Esophagus (tissue), 2 donors: ENCODE measurements at regions not wholly inside any gene's neighbourhood (a gene's known extent, or its start where the extent isn't known, plus 50 kb on each side); places are given as distances from the start of the nearest gene placed in this dataset.

ENCODE experiments used
- H3K27ac ChIP-seq, 2 donors: one replicate each; pipeline ENCODE4 v1.5.1; 2013; ENCODE audit warnings: low read depth in 2 of 2, mild to moderate bottlenecking in 2 of 2, inconsistent platforms in 1 of 2, low read length in 1 of 2, moderate library complexity in 1 of 2
- H3K27me3 ChIP-seq, 2 donors: one replicate each; pipeline ENCODE4 v1.6.1; 2013; ENCODE audit warnings: low read length in 2 of 2, control low read depth in 1 of 2, mild to moderate bottlenecking in 1 of 2; ENCODE audit not compliant: insufficient read depth in 2 of 2, control insufficient read depth in 1 of 2
- H3K36me3 ChIP-seq, 2 donors: one replicate each; pipeline ENCODE4 v1.6.1; 2013; ENCODE audit warnings: low read length in 1 of 2; ENCODE audit not compliant: control insufficient read depth in 2 of 2, insufficient read depth in 2 of 2
- H3K4me1 ChIP-seq, 2 donors: one replicate each; pipeline ENCODE4 v1.6.1; 2013; ENCODE audit warnings: low read length in 1 of 2; ENCODE audit not compliant: control insufficient read depth in 2 of 2, insufficient read depth in 2 of 2
- H3K4me3 ChIP-seq, 2 donors: one replicate each; pipeline ENCODE4 v1.5.1; 2013; ENCODE audit warnings: low read length in 2 of 2, mild to moderate bottlenecking in 2 of 2, low read depth in 1 of 2, moderate library complexity in 1 of 2
- H3K9me3 ChIP-seq, 2 donors: one replicate each; pipeline ENCODE4 v1.6.1; 2013; ENCODE audit warnings: mild to moderate bottlenecking in 2 of 2, low read depth in 1 of 2, low read length in 1 of 2, moderate library complexity in 1 of 2; ENCODE audit not compliant: control insufficient read depth in 2 of 2, insufficient read depth in 1 of 2
- WGBS, 2 donors: extraction: QIAGEN DNeasy Blood & Tissue Kit; methylation state at CpG; one replicate each; pipeline ENCODE4 v1.1.7; 2013; 5-methylcytosine and 5-hydroxymethylcytosine counted together
- donor health status: healthy with polysubstance abuse.
- donor health status: Bipolar disorder and iron deficiency.

GRCh38 chr1:58880592-58880991, 96.7 kb upstream of the JUN start:
- Histone ChIP-seq H3K27me3 (no peaks in the 10 kb centered on the region), H3K4me3 (no peak overlapping the region), H3K4me1 (peaks cover 3 to 17% of the 10 kb centered on the region in 2 donors), H3K27ac (no peak overlapping the region), H3K9me3 (no peaks in the 10 kb centered on the region), H3K36me3 (no peaks in the 10 kb centered on the region)
- WGBS, 2 donors = 94 to 96% methylated on average over 2 of the region's 2 CpGs

DNA sequence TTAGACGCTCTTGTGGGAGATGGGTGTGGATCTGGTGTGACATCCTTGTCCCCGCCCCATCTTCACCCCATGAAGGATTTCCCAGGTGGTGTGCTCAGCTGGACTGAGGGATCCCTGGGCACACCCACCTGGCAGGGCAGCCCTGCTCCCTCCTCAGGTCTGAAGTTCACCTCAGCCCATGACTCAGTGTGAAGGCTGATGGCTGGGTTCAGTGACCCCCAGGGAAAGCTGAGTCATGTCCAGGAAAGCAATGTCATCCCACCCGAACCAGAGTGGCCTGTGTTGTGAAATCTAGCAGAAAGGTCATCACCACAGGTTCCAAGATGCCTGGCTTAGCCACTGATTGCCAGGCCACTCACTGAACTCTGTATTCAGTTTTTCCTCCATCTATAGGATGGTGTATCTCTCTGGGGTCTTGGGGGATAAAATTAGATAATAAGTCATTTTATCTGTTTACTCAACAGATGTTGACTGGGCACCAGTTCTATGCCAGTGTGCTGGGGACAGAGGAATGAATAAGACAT, 97.7 kb upstream of the JUN start:
- Histone ChIP-seq H3K36me3 (no peaks in the 10 kb centered on the region), H3K9me3 (no peaks in the 10 kb centered on the region), H3K4me3 (no peak overlapping the region), H3K4me1 (peaks cover 3 to 17% of the 10 kb centered on the region in 2 donors), H3K27me3 (no peaks in the 10 kb centered on the region), H3K27ac (peak overlapping the region in 1 of 2 donors; percentile 41)
- WGBS, 2 donors = 62 to 67% methylated on average over 3 of the region's 3 CpGs

- 78 to 83% methylated on average over 12 of the region's 12 CpGs for WGBS, 2 donors
- Histone ChIP-seq H3K4me1 (peaks cover 3 to 17% of the 10 kb centered on the region in 2 donors), H3K4me3 (no peak overlapping the region), H3K9me3 (no peaks in the 10 kb centered on the region), H3K27me3 (no peaks in the 10 kb centered on the region), H3K36me3 (no peaks in the 10 kb centered on the region), H3K27ac (peak overlapping the region in 1 of 2 donors; percentile 79)
Observed at GRCh38 chr1:58882322-58882948, 98.6 kb upstream of the JUN start.

DNA sequence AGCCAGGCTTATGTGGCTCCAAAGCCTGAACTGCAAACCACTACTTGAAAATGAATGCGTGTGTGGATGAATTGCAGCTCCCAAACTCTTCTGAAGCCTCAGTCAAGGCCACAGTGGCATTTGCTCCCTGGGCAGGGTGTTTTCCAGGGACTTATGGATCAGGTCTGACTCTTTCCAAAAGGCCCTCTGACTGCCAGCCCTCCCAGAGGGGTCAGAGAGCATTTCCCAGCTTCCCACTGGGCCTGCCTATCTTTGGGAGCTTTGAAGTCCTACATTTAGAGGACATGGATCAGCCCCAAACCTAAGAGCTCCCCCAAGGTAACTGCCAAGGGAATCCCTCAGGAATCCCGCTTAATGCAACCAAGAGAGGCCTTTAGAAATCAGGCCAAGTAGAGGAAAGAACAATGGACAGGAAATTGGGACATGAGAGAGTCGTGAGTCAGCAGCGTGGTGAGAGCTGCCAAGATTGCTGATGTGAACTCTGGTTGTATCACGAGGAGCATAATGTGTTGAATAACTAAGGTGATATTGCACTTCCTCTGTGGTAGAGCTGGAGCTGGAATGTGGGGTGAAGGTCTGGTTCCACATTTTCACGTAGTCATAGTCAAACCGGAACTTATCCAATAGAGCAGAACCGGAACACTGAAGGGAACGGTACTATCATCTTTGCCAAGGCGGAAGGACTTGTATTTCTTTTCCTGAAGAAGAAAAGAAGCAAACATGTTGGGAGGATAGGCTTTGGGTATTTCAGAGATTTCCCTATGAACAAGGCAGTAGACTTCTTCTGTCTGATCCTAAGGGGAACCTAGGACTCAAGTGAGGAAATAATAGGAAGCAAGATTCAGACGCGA, 99.4 kb upstream of the JUN start:
- Histone ChIP-seq H3K36me3 (no peaks in the 10 kb centered on the region), H3K27me3 (no peaks in the 10 kb centered on the region), H3K4me1 (peaks cover 3 to 21% of the 10 kb centered on the region in 2 donors), H3K27ac (peak overlapping the region; percentile 79 to 89), H3K4me3 (no peak overlapping the region), H3K9me3 (no peaks in the 10 kb centered on the region)
- WGBS, 2 donors = 45 to 46% methylated on average over 12 of the region's 12 CpGs

- Histone ChIP-seq H3K36me3 (no peaks in the 10 kb centered on the region), H3K9me3 (no peaks in the 10 kb centered on the region), H3K4me3 (no peak overlapping the region), H3K27ac (peak overlapping the region; percentile 71 to 83), H3K4me1 (peaks cover 3 to 21% of the 10 kb centered on the region in 2 donors), H3K27me3 (no peaks in the 10 kb centered on the region)
- WGBS, 2 donors = 71 to 76% methylated on average over 4 of the region's 4 CpGs
Observed at GRCh38 chr1:58883888-58884482, 100.1 kb upstream of the JUN start.

DNA sequence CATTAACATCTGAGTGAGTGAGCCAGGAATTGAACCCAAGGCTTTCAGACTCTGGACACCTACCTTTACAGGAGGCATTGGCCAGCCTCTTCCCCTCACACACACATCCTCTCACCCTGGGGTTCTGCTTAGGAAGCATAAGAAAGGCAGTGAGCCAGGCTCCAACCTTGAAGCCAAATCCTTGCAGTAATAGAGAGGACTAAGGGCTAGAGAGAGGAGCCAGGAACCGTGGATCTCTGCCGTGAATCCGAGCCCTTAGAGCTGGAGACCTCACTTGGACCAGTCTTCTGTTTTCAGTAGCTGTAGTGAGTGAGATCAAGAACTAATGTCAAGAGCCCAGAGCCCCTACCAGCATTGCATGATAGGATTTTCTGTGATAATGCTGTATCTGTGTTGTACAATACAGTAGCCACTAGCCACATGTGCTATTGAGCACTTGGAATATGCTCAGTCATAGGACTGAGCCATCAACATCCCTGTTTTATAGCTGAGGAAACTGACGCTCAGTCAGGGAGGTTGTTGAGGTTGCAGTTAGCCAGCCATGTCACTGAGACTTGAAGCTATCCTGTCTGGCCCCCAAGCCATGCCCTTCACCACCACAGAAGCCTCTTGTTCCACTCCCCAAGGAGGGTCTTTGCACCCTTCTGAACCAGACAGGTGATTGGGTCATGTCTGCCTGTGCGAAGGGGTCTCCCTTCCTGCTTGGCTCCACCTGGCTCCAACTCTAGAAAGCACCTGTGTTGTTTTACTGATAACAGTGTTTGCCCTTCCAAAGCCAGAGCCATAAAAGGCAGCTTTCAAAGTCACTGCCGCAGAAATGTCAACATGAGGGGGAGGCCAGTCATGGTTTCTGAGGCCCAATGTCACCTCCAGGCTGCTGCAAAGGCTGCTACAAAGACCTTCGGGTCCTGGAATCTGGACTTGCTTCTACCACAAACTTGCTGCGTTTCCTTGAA, 101.1 kb upstream of the JUN start:
- no peak overlapping the region for H3K27ac ChIP-seq
- H3K4me3 ChIP-seq = no peak overlapping the region
- peaks cover 3 to 21% of the 10 kb centered on the region in 2 donors for H3K4me1 ChIP-seq
- WGBS, 2 donors = 43 to 62% methylated on average over 8 of the region's 8 CpGs
- H3K36me3 ChIP-seq = no peaks in the 10 kb centered on the region
- no peaks in the 10 kb centered on the region for H3K9me3 ChIP-seq
- H3K27me3 ChIP-seq = no peaks in the 10 kb centered on the region

DNA sequence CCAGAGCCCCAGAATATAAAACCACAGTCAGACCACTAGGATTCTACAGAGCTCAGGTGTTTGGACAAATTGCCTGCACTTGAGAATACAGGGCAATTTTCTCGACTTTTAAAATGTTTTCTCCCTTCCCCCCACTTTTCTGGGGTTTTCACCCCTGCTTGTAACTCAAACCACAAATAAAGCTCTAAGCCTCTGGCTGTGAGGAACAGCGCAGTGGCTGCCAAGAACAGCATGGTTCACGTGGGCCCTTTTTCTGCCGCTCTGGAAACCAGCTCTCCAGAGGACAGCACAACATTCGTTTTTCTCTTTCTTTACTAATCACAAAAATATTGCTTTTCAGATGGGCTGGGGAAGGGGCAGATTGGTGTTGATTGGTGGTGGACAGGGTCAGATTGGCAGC, 102.2 kb upstream of the JUN start:
- Histone ChIP-seq H3K4me1 (peaks cover 3 to 21% of the 10 kb centered on the region in 2 donors), H3K27ac (peak overlapping the region in 1 of 2 donors; percentile 32)

GRCh38 chr1:58886611-58887010, 102.8 kb upstream of the JUN start:
- Histone ChIP-seq H3K27ac (peak overlapping the region; percentile 8 to 40), H3K4me1 (peaks cover 0 to 16% of the 10 kb centered on the region in 2 donors), H3K9me3 (no peaks in the 10 kb centered on the region), H3K27me3 (no peaks in the 10 kb centered on the region), H3K4me3 (no peak overlapping the region), H3K36me3 (no peaks in the 10 kb centered on the region)
- 83 to 87% methylated on average over 4 of the region's 4 CpGs for WGBS, 2 donors

More for the DNA sequence above, 102.2 kb upstream of the JUN start:
- Histone ChIP-seq H3K4me3 (no peak overlapping the region), H3K9me3 (no peaks in the 10 kb centered on the region), H3K36me3 (no peaks in the 10 kb centered on the region), H3K27me3 (no peaks in the 10 kb centered on the region)
- WGBS, 2 donors = 31 to 39% methylated on average over 5 of the region's 5 CpGs

- H3K4me1 ChIP-seq = peaks cover 0 to 16% of the 10 kb centered on the region in 2 donors
- H3K9me3 ChIP-seq = no peaks in the 10 kb centered on the region
- H3K36me3 ChIP-seq = no peaks in the 10 kb centered on the region
- peak overlapping the region in 1 of 2 donors; percentile 8 for H3K27ac ChIP-seq
- H3K4me3 ChIP-seq = no peak overlapping the region
- H3K27me3 ChIP-seq = no peaks in the 10 kb centered on the region
Observed at GRCh38 chr1:58887059-58887458, 103.2 kb upstream of the JUN start.
